GM12878 (cell line): ENCODE measurements at regions not wholly inside any gene's neighbourhood (a gene's known extent, or its start where the extent isn't known, plus 50 kb on each side); places are given as distances from the start of the nearest gene placed in this dataset.

ENCODE experiments used
- ATAC-seq: fragments of 200-7000 bp; cut with Tn5 transposase; 3 replicates; pipeline ENCODE4 v1.9.1; 2020; ENCODE audit warnings: mild to moderate bottlenecking, moderate library complexity
- BruUV-seq: library from RNA; stranded (reverse); fragments of 400-500 nt; replicated peaks from 2 replicates; lab custom pipeline; 2021; lab: Mats Ljungman, UMichigan
- CTCF ChIA-PET: fragments of 300-600 bp; sonication (Branson Sonifier 250); formaldehyde crosslinking; extraction: SDS; loops from one replicate; lab custom pipeline; 2021; ENCODE audit warnings: inconsistent platforms; lab: Yijun Ruan, JAX
- POLR2A ChIA-PET: fragments of 350-600 bp; formaldehyde crosslinking; extraction: SDS; loops from one replicate; lab custom pipeline; 2021; ENCODE audit warnings: inconsistent platforms; lab: Charles Lee
- RAD21 ChIA-PET: fragments of 300-600 bp; sonication (Branson Sonifier 250); formaldehyde crosslinking; loops from one replicate; lab custom pipeline; 2023; ENCODE audit warnings: antibody characterized with exemption; ENCODE audit not compliant: unreplicated experiment; lab: Charles Lee
- SMC1A ChIA-PET: fragments of 300-600 bp; sonication (Branson Sonifier 250); formaldehyde crosslinking; loops from one replicate; lab custom pipeline; 2023; ENCODE audit not compliant: unreplicated experiment, uncharacterized antibody; lab: Charles Lee
- DNase-seq: peaks from one replicate; pipeline ENCODE4 v3.0.0-alpha.2; 2011; ENCODE audit warnings: low read depth, low spot score
- FAIRE-seq: peaks from 3 replicates; lab custom pipeline; 2011; peaks lifted over from hg19 to GRCh38; lab: Jason Lieb, UNC
- H2AFZ ChIP-seq: 2 replicates; pipeline ENCODE4 v1.6.0; 2011; ENCODE audit warnings: low read depth, low read length, control low read depth; ENCODE audit not compliant: control insufficient read depth
- H3K27ac ChIP-seq: 2 replicates; pipeline ENCODE4 v1.5.1; 2011; ENCODE audit warnings: control low read depth; ENCODE audit not compliant: control insufficient read depth, insufficient read depth
- H3K27me3 ChIP-seq, 2 experiments: replicated peaks in 1 of 2; 2 replicates each; pipeline versions ENCODE4 v1.6.0 to v1.6.1; 2011; ENCODE audit warnings: low read length in 1 of 2; ENCODE audit not compliant: control insufficient read depth in 2 of 2, insufficient read depth in 2 of 2
- H3K36me3 ChIP-seq, 2 experiments: 2 replicates each; pipeline ENCODE4 v1.5.1; 2011; ENCODE audit warnings: low read length in 1 of 2; ENCODE audit not compliant: control insufficient read depth in 2 of 2, insufficient read depth in 2 of 2
- H3K4me1 ChIP-seq: 2 replicates; pipeline ENCODE4 v1.6.1; 2011; ENCODE audit warnings: mild to moderate bottlenecking, low read length, moderate library complexity, mixed read lengths; ENCODE audit not compliant: control insufficient read depth, insufficient read depth
- H3K4me2 ChIP-seq: 2 replicates; pipeline ENCODE4 v1.6.0; 2011; ENCODE audit warnings: control low read depth; ENCODE audit not compliant: control insufficient read depth, insufficient read depth
- H3K4me3 ChIP-seq: fragments of 200-600 bp; sonication (generic); 2 replicates; pipeline ENCODE4 v1.5.1; 2016
- H3K79me2 ChIP-seq: 2 replicates; pipeline ENCODE4 v1.6.0; 2011; ENCODE audit warnings: low read length; ENCODE audit not compliant: control insufficient read depth, insufficient read depth
- H3K9ac ChIP-seq: 2 replicates; pipeline ENCODE4 v1.8.0; 2011; ENCODE audit warnings: low read length, control low read depth, mixed read lengths; ENCODE audit not compliant: control insufficient read depth, insufficient read depth
- H3K9me3 ChIP-seq: replicated peaks from 3 replicates; pipeline ENCODE4 v1.5.1; 2011; ENCODE audit warnings: mild to moderate bottlenecking, low read length; ENCODE audit not compliant: control insufficient read depth, insufficient read depth
- H4K20me1 ChIP-seq: 2 replicates; pipeline ENCODE4 v1.6.0; 2011; ENCODE audit not compliant: control insufficient read depth, insufficient read depth
- BCL11A ChIP-seq: IDR thresholded peaks from 2 replicates; pipeline ENCODE4 v1.6.1; 2011; ENCODE audit warnings: low read depth, low read length
- CBX5 ChIP-seq: sonication (generic); IDR thresholded peaks from 2 replicates; pipeline ENCODE4 v1.6.1; 2016; ENCODE audit warnings: low read depth, moderate library complexity, mild to moderate bottlenecking, inconsistent platforms
- KAT2A ChIP-seq: conservative IDR thresholded peaks from 2 replicates; pipeline ENCODE4 v1.6.1; 2011; ENCODE audit warnings: low read depth, low read length; ENCODE audit not compliant: control insufficient read depth
- KDM1A ChIP-seq: fragments of 200-600 bp; sonication (generic); IDR thresholded peaks from 2 replicates; pipeline ENCODE4 v1.6.1; 2016; ENCODE audit warnings: borderline replicate concordance
- MXI1 ChIP-seq: fragments of 150-350 bp; IDR thresholded peaks from 2 replicates; pipeline ENCODE4 v1.6.1; 2011; ENCODE audit warnings: low read depth, mild to moderate bottlenecking, inconsistent platforms, low read length, improper control_type of control experiment
- NBN ChIP-seq: fragments of 450-650 bp; IDR thresholded peaks from 2 replicates; pipeline ENCODE4 v1.6.1; 2016
- PBX3 ChIP-seq: IDR thresholded peaks from 2 replicates; pipeline ENCODE4 v1.6.1; 2011; ENCODE audit warnings: mild to moderate bottlenecking, low read depth, low read length, moderate library complexity; ENCODE audit not compliant: insufficient replicate concordance
- RAD21 ChIP-seq: IDR thresholded peaks from 2 replicates; pipeline ENCODE4 v1.6.1; 2011; ENCODE audit warnings: mild to moderate bottlenecking, low read depth, low read length, moderate library complexity; ENCODE audit not compliant: insufficient read depth
- ZSCAN29 ChIP-seq: fragments of 450-650 bp; IDR thresholded peaks from 2 replicates; pipeline ENCODE4 v1.6.1; 2017; ENCODE audit warnings: mild to moderate bottlenecking, moderate library complexity
- WGBS: methylation state at CpG from one replicate; pipeline ENCODE4 v1.1.6; 2016; ENCODE audit warnings: low lambda C conversion rate; ENCODE audit not compliant: insufficient replicate concordance, insufficient coverage; ENCODE audit errors: missing lambda C conversion rate; 5-methylcytosine and 5-hydroxymethylcytosine counted together
- in situ Hi-C: fragments of 300-500 bp; cut with MboI; formaldehyde crosslinking; loops from 9 replicates; pipeline ENCODE4 v1.14.3; 2018; ENCODE audit warnings: mixed read lengths
- intact Hi-C: fragments of 100-400 bp; cut with micrococcal nuclease; formaldehyde crosslinking; loops from one replicate; pipeline ENCODE4 v1.14.2; 2022; ENCODE audit not compliant: unreplicated experiment
- TF ChIP-seq, protein P1 (sequence below), 3 experiments: IDR thresholded peaks in 2 of 3; conservative IDR thresholded peaks in 1 of 3; 2 replicates each; pipeline ENCODE4 v1.5.1; 2011; ENCODE audit warnings: low read depth in 3 of 3, low read length in 3 of 3, mild to moderate bottlenecking in 3 of 3, control low read depth in 2 of 3, moderate library complexity in 2 of 3, inconsistent platforms in 1 of 3, mixed read lengths in 1 of 3; ENCODE audit not compliant: control insufficient read depth in 2 of 3, insufficient read depth in 1 of 3; ENCODE audit errors: extremely low read depth in 1 of 3
- TF ChIP-seq, protein P2 (sequence below): fragments of 450-650 bp; IDR thresholded peaks from 2 replicates; pipeline ENCODE4 v1.6.1; 2016; ENCODE audit warnings: mild to moderate bottlenecking
- TF ChIP-seq, protein P3 (sequence below): IDR thresholded peaks from 2 replicates; pipeline ENCODE4 v1.6.1; 2012; ENCODE audit warnings: low read depth, low read length, improper control_type of control experiment

DNA sequence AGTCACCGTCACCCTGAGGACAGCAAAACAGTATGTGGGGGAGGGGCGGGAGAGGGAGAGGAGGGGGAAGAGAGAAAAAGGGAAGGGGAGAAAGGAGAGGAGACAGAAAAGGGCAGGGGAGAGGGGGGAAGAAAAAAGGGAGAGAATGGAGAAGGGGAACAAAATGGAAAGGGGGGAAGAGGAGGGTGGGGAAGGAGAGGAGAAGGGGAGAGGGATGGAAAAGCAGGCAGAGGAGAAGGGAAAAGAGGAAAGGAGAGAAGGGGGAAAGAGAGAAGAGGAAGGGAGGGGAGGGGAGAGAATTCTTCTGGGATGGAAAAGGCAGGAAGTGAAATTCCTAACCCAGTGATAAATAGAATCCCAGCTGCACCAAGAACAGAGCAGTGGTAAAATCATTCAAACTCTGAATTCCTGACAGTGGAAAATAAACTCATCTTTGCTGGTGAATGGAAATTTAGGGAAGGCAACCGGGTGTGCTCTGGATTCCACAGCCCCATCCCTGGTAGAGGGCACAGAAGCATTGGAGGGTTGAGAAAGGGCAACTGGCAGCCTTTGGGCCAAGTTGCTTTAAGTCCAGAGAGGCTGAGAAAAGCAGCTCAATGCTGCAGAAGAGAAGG, 244.2 kb downstream of the BCOR start:
- Histone ChIP-seq H3K27me3 (no peaks in the 10 kb centered on the region), H3K4me1 (peaks cover 50% of the 10 kb centered on the region), H2AFZ (no peak overlapping the region), H3K4me2 (peak overlapping the region; percentile 82), H3K79me2 (peaks cover 9% of the 10 kb centered on the region), H3K4me3 (peak overlapping the region; percentile 68), H3K36me3 (no peaks in the 10 kb centered on the region), H4K20me1 (no peaks in the 10 kb centered on the region), H3K9me3 (no peaks in the 10 kb centered on the region), H3K27ac (peak overlapping the region; percentile 96), H3K9ac (peak overlapping the region; percentile 15; the same call in 1 of the 2 replicates)
- CTCF ChIA-PET = interaction anchor here (0.8 to 4.2 kb wide), 8 partner anchors 14 to 694 kb away, joined by 3 to 33 read pairs (median 4); no protein-coding TSS in a partner anchor
- BruUV-seq = no TSS peak
- FAIRE-seq (peak; percentile 52), ATAC-seq (no peak), DNase-seq (no peak)
- WGBS = 0% methylated on average over 1 of the region's 3 CpGs
- intact Hi-C loops (loop anchor here (2.0 to 10.0 kb wide), 3 partner anchors 21 to 321 kb away; no protein-coding TSS in a partner anchor), in situ Hi-C loops (no loop called here)
- POLR2A ChIA-PET = interaction anchor here (0.6 to 2.5 kb wide), 3 partner anchors 36 to 286 kb away, joined by 3 to 9 read pairs (median 3); no protein-coding TSS in a partner anchor
- SMC1A ChIA-PET = interaction anchor here (0.8 to 6.6 kb wide), 8 partner anchors 20 to 615 kb away, joined by 3 to 51 read pairs (median 8); no protein-coding TSS in a partner anchor
- RAD21 ChIA-PET = interaction anchor here (0.7 to 3.7 kb wide), 10 partner anchors 17 to 615 kb away, joined by 3 to 25 read pairs (median 8); partner anchors contain the start of gene BCOR
- no peak for TF ChIP-seq PBX3
- no peak for TF ChIP-seq CBX5
- no peak for TF ChIP-seq ZSCAN29
- TF ChIP-seq RAD21 = no peak
- TF ChIP-seq, protein P1, sequence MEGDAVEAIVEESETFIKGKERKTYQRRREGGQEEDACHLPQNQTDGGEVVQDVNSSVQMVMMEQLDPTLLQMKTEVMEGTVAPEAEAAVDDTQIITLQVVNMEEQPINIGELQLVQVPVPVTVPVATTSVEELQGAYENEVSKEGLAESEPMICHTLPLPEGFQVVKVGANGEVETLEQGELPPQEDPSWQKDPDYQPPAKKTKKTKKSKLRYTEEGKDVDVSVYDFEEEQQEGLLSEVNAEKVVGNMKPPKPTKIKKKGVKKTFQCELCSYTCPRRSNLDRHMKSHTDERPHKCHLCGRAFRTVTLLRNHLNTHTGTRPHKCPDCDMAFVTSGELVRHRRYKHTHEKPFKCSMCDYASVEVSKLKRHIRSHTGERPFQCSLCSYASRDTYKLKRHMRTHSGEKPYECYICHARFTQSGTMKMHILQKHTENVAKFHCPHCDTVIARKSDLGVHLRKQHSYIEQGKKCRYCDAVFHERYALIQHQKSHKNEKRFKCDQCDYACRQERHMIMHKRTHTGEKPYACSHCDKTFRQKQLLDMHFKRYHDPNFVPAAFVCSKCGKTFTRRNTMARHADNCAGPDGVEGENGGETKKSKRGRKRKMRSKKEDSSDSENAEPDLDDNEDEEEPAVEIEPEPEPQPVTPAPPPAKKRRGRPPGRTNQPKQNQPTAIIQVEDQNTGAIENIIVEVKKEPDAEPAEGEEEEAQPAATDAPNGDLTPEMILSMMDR (IDR thresholded peaks at IDR 0.05 in 2 of 3, conservative IDR thresholded peaks at IDR 0.05 in 1 of 3; ENCODE audit: control insufficient read depth in 2 of 3, extremely low read depth in 1 of 3, insufficient read depth in 1 of 3, low read depth in 3 of 3, low read length in 3 of 3) = no peak
- TF ChIP-seq, protein P2, sequence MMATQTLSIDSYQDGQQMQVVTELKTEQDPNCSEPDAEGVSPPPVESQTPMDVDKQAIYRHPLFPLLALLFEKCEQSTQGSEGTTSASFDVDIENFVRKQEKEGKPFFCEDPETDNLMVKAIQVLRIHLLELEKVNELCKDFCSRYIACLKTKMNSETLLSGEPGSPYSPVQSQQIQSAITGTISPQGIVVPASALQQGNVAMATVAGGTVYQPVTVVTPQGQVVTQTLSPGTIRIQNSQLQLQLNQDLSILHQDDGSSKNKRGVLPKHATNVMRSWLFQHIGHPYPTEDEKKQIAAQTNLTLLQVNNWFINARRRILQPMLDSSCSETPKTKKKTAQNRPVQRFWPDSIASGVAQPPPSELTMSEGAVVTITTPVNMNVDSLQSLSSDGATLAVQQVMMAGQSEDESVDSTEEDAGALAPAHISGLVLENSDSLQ = no peak
- TF ChIP-seq KDM1A = no peak
- TF ChIP-seq MXI1 = no peak
- TF ChIP-seq, protein P3, sequence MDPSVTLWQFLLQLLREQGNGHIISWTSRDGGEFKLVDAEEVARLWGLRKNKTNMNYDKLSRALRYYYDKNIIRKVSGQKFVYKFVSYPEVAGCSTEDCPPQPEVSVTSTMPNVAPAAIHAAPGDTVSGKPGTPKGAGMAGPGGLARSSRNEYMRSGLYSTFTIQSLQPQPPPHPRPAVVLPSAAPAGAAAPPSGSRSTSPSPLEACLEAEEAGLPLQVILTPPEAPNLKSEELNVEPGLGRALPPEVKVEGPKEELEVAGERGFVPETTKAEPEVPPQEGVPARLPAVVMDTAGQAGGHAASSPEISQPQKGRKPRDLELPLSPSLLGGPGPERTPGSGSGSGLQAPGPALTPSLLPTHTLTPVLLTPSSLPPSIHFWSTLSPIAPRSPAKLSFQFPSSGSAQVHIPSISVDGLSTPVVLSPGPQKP = no peak
- no peak for TF ChIP-seq BCL11A
- TF ChIP-seq NBN = no peak
- no peak for TF ChIP-seq KAT2A
